Retinal pigment epithelial cell (primary cell): ENCODE measurements at regions not wholly inside any gene's neighbourhood (a gene's known extent, or its start where the extent isn't known, plus 50 kb on each side); places are given as distances from the start of the nearest gene placed in this dataset.

ENCODE experiments used
- DNase-seq: peaks from one replicate; pipeline ENCODE4 v3.0.0-alpha.2; 2010; ENCODE audit warnings: low read depth
- H3K4me3 ChIP-seq: 2 replicates; pipeline ENCODE4 v1.5.1; 2011; ENCODE audit warnings: mild to moderate bottlenecking, low read length, control low read depth, moderate library complexity
- CTCF ChIP-seq: conservative IDR thresholded peaks from 2 replicates; pipeline ENCODE4 v1.5.1; 2011; ENCODE audit warnings: low read depth, low read length, control low read depth, inconsistent platforms

GRCh38 chr21:27070861-27071670 is 104.2 kb upstream of the ADAMTS5 start:
- H3K4me3 ChIP-seq: no peak overlapping the region
- no peak for TF ChIP-seq CTCF
- DNase-seq: no peak

GRCh38 chr21:27068811-27069210 is 101.9 kb upstream of the ADAMTS5 start:
- no peak for DNase-seq
- no peak overlapping the region for H3K4me3 ChIP-seq
- TF ChIP-seq CTCF: no peak

- H3K4me3 ChIP-seq: no peak overlapping the region
- no peak for TF ChIP-seq CTCF
- no peak for DNase-seq
Observed at GRCh38 chr21:27067226-27067625, 100.3 kb upstream of the ADAMTS5 start.

GRCh38 chr21:27062443-27062842 is 95.6 kb upstream of the ADAMTS5 start:
- TF ChIP-seq CTCF: no peak
- H3K4me3 ChIP-seq: no peak overlapping the region
- no peak for DNase-seq

GRCh38 chr21:27061770-27062169 is 94.9 kb upstream of the ADAMTS5 start:
- no peak overlapping the region for H3K4me3 ChIP-seq
- no peak for TF ChIP-seq CTCF
- DNase-seq: no peak

GRCh38 chr21:27060190-27060589 is 93.3 kb upstream of the ADAMTS5 start:
- no peak overlapping the region for H3K4me3 ChIP-seq
- no peak for DNase-seq
- TF ChIP-seq CTCF: no peak
